Osteocyte (in vitro differentiated cells): ENCODE measurements at regions not wholly inside any gene's neighbourhood (a gene's known extent, or its start where the extent isn't known, plus 50 kb on each side); places are given as distances from the start of the nearest gene placed in this dataset.

ENCODE experiments used
- DNase-seq: peaks from one replicate; pipeline ENCODE4 v3.0.0; 2021; ENCODE audit warnings: mixed read lengths; ENCODE audit not compliant: unreplicated experiment; ENCODE audit errors: extremely low spot score
- H3K27ac Mint-ChIP-seq: one replicate; pipeline ENCODE4 v1.8.0; 2021; ENCODE audit warnings: mild to moderate bottlenecking, mixed read lengths; ENCODE audit not compliant: unreplicated experiment
- H3K27me3 Mint-ChIP-seq: one replicate; pipeline ENCODE4 v1.8.0; 2021; ENCODE audit warnings: mixed read lengths; ENCODE audit not compliant: unreplicated experiment
- H3K36me3 Mint-ChIP-seq: one replicate; pipeline ENCODE4 v1.8.0; 2021; ENCODE audit warnings: mixed read lengths; ENCODE audit not compliant: unreplicated experiment
- H3K4me1 Mint-ChIP-seq: one replicate; pipeline ENCODE4 v1.8.0; 2021; ENCODE audit warnings: mixed read lengths; ENCODE audit not compliant: unreplicated experiment
- H3K4me3 Mint-ChIP-seq: one replicate; pipeline ENCODE4 v1.8.0; 2021; ENCODE audit warnings: mild to moderate bottlenecking, moderate library complexity, mixed read lengths; ENCODE audit not compliant: unreplicated experiment
- H3K9me3 Mint-ChIP-seq: one replicate; pipeline ENCODE4 v1.8.0; 2021; ENCODE audit warnings: mixed read lengths; ENCODE audit not compliant: unreplicated experiment
- TF ChIP-seq, protein P1 (sequence below): fragments of 200-600 bp; sonication (generic); IDR thresholded peaks from 2 replicates; pipeline ENCODE4 v1.5.0; 2021; ENCODE audit warnings: antibody characterized with exemption, mild to moderate bottlenecking, moderate library complexity

DNA sequence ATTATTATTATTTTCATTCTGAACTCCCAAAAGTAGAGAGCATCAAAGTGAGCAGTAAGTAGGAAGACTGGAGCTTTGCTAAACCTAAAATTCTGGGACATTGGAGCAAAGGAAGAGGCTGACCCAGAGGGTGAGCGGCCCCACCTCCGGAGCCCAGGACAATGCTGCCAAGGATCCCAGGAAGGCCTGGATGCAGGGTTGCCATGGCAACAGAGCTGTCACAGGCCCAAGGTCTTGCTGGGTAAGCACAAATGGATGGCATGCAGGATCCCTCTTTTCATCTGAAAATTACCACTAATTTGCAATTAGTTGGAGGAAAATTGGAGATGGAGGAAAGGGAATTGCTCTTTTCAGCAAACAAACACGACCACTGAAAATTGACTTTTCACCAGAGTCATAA lies 457.9 kb upstream of the CDH5 start:
- DNase-seq = no peak
- Mint-ChIP-seq H3K9me3 (no peaks in the 10 kb centered on the region), H3K36me3 (no peaks in the 10 kb centered on the region), H3K4me1 (no peaks in the 10 kb centered on the region), H3K27ac (no peak overlapping the region), H3K27me3 (peaks cover 26% of the 10 kb centered on the region), H3K4me3 (no peak overlapping the region)
- TF ChIP-seq, protein P1, sequence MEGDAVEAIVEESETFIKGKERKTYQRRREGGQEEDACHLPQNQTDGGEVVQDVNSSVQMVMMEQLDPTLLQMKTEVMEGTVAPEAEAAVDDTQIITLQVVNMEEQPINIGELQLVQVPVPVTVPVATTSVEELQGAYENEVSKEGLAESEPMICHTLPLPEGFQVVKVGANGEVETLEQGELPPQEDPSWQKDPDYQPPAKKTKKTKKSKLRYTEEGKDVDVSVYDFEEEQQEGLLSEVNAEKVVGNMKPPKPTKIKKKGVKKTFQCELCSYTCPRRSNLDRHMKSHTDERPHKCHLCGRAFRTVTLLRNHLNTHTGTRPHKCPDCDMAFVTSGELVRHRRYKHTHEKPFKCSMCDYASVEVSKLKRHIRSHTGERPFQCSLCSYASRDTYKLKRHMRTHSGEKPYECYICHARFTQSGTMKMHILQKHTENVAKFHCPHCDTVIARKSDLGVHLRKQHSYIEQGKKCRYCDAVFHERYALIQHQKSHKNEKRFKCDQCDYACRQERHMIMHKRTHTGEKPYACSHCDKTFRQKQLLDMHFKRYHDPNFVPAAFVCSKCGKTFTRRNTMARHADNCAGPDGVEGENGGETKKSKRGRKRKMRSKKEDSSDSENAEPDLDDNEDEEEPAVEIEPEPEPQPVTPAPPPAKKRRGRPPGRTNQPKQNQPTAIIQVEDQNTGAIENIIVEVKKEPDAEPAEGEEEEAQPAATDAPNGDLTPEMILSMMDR = no peak

GRCh38 chr16:65905331-65905730 lies 461.2 kb upstream of the CDH5 start:
- TF ChIP-seq, protein P1 = no peak
- Mint-ChIP-seq H3K27ac (no peak overlapping the region), H3K4me1 (no peaks in the 10 kb centered on the region), H3K27me3 (peaks cover 31% of the 10 kb centered on the region), H3K4me3 (no peak overlapping the region), H3K9me3 (no peaks in the 10 kb centered on the region), H3K36me3 (no peaks in the 10 kb centered on the region)
- DNase-seq = no peak

DNA sequence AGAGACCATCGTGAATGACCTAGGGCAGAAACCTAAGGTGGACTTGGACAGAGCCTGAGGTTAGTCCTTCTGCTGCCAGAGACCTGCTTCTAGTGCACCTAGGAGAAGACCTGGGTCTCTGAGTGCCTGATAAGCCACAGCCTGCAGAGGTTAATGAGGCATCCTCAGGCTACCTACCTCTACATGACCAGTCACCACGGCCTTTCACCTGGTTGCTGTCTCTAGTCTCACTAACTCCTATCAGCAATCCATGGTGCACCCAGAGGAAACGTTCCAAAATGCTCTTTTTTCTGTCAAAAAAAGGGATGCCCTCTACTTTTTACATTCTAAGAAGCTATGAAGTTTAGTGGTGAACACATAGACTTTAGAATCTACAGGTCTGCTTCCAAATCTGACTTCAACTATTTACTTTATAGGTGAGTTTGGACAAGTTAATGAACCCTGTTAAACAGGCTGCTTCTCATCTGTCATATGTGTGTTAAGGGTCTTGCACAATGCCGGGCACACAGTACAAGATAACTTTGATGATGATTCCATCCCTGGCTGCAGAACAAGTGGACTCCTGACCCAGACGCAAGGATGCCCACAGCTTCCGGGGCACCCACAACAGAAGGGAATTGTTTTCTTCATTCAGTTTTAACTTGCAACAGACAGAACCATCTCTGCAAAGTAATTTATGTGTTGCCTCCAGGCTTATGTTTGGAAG lies 469.9 kb upstream of the CDH5 start:
- Mint-ChIP-seq H3K4me3 (no peak overlapping the region), H3K27ac (no peak overlapping the region), H3K9me3 (no peaks in the 10 kb centered on the region), H3K36me3 (no peaks in the 10 kb centered on the region), H3K4me1 (no peaks in the 10 kb centered on the region), H3K27me3 (peaks cover 30% of the 10 kb centered on the region)
- DNase-seq = no peak
- TF ChIP-seq, protein P1 = no peak

- Mint-ChIP-seq H3K27me3 (peaks cover 25% of the 10 kb centered on the region), H3K27ac (no peak overlapping the region), H3K4me3 (no peak overlapping the region), H3K9me3 (no peaks in the 10 kb centered on the region), H3K36me3 (no peaks in the 10 kb centered on the region), H3K4me1 (no peaks in the 10 kb centered on the region)
- TF ChIP-seq, protein P1 = no peak
- no peak for DNase-seq
Measured at GRCh38 chr16:65895906-65896305, 470.6 kb upstream of the CDH5 start.

DNA sequence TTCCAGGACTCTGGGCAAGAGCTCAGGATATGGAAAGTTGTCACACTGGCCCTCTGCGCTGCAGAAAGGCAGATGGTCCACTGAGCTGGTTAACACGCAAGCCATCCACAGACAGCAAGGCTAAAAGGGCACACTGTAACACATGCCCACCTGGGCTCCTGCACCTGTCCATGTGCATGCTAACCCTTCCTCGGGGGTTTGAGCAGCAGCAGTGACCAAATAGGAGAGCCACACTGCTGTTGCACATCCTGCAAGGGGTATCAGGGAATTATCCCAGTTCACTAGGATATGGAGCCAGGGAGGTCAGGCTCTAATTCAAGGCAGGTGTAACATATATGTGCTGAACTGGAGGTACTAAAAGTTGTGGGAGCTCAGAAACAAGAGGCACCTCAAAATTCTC lies 471.0 kb upstream of the CDH5 start:
- DNase-seq = peak; percentile 66
- Mint-ChIP-seq H3K9me3 (no peaks in the 10 kb centered on the region), H3K27ac (no peak overlapping the region), H3K36me3 (no peaks in the 10 kb centered on the region), H3K4me3 (no peak overlapping the region), H3K4me1 (no peaks in the 10 kb centered on the region), H3K27me3 (peaks cover 25% of the 10 kb centered on the region)
- TF ChIP-seq, protein P1 = no peak
